SU-DHL-6 (cell line): ENCODE measurements at regions not wholly inside any gene's neighbourhood (a gene's known extent, or its start where the extent isn't known, plus 50 kb on each side); places are given as distances from the start of the nearest gene placed in this dataset.
"Not testable (repeated sequence)": the region's sequence is repeated elsewhere in the genome, so short reads cannot be mapped to it uniquely, and the experiment has no call there.

ENCODE experiments used
- H2AFZ ChIP-seq: fragments of 200-600 bp; sonication (generic); 2 replicates; pipeline ENCODE4 v1.6.1; 2014; ENCODE audit warnings: low read depth, mild to moderate bottlenecking, moderate library complexity, mixed read lengths, antibody characterized with exemption, low read length; ENCODE audit not compliant: severe bottlenecking
- H3F3A ChIP-seq: fragments of 200-600 bp; shearing (Covaris generic); 2 replicates; pipeline ENCODE4 v1.6.0; 2016; ENCODE audit warnings: antibody characterized with exemption, mild to moderate bottlenecking; ENCODE audit not compliant: insufficient read depth
- H3K27ac ChIP-seq: fragments of 200-600 bp; sonication (generic); 2 replicates; pipeline ENCODE4 v1.5.1; 2016; ENCODE audit warnings: low read depth, mild to moderate bottlenecking, low read length, moderate library complexity, mixed read lengths
- H3K27me3 ChIP-seq: fragments of 200-600 bp; sonication (generic), shearing (Covaris generic); 2 replicates; pipeline ENCODE4 v1.6.0; 2014; ENCODE audit warnings: mild to moderate bottlenecking, low read length
- H3K36me3 ChIP-seq: fragments of 200-600 bp; sonication (generic); 2 replicates; pipeline ENCODE4 v1.6.1; 2014; ENCODE audit warnings: mild to moderate bottlenecking, low read length, mixed read lengths
- H3K4me2 ChIP-seq: fragments of 300-600, 200-600 bp; shearing (Covaris generic), sonication (generic); 2 replicates; pipeline ENCODE4 v1.6.0; 2014; ENCODE audit warnings: low read length, low read depth, mild to moderate bottlenecking; ENCODE audit not compliant: poor library complexity, severe bottlenecking
- H3K4me3 ChIP-seq: fragments of 200-600 bp; sonication (generic); 2 replicates; pipeline ENCODE4 v1.5.1; 2014; ENCODE audit warnings: antibody characterized with exemption, low read length, mild to moderate bottlenecking, mixed read lengths; ENCODE audit not compliant: insufficient read depth, poor library complexity, severe bottlenecking
- H3K79me2 ChIP-seq: fragments of 200-600 bp; sonication (generic); 2 replicates; pipeline ENCODE4 v1.6.1; 2014; ENCODE audit warnings: mild to moderate bottlenecking, low read length, moderate library complexity; ENCODE audit not compliant: insufficient read depth
- H3K9ac ChIP-seq: fragments of 200-600 bp; sonication (generic); 2 replicates; pipeline ENCODE4 v1.7.0; 2014; ENCODE audit warnings: mild to moderate bottlenecking, low read length
- H3K9me2 ChIP-seq: fragments of 200-600 bp; sonication (generic); replicated peaks from 2 replicates; pipeline ENCODE4 v1.6.1; 2014; ENCODE audit warnings: low read length; ENCODE audit not compliant: insufficient read depth
- H3K9me3 ChIP-seq: fragments of 200-600 bp; sonication (generic); 2 replicates; pipeline ENCODE4 v1.6.1; 2014; ENCODE audit warnings: low read length, mixed read lengths; ENCODE audit not compliant: insufficient read depth
- H4K20me1 ChIP-seq: fragments of 200-600 bp; sonication (generic); 2 replicates; pipeline ENCODE4 v1.6.1; 2014; ENCODE audit warnings: low read depth, mild to moderate bottlenecking, antibody characterized with exemption, low read length, moderate library complexity, mixed read lengths
- EZH2phosphoT487 ChIP-seq: fragments of 200-600 bp; sonication (generic), shearing (Covaris generic); conservative IDR thresholded peaks from 2 replicates; pipeline ENCODE4 v1.6.1; 2018; ENCODE audit warnings: mild to moderate bottlenecking, antibody characterized with exemption, low read length, moderate library complexity, mixed read lengths
- TF ChIP-seq, protein P1 (sequence below): fragments of 200-600 bp; sonication (generic); IDR thresholded peaks from one replicate; pipeline ENCODE4 v1.5.1; 2017; ENCODE audit warnings: antibody characterized with exemption, mild to moderate bottlenecking, low read length, moderate library complexity; ENCODE audit not compliant: insufficient read depth, poor library complexity, severe bottlenecking

DNA sequence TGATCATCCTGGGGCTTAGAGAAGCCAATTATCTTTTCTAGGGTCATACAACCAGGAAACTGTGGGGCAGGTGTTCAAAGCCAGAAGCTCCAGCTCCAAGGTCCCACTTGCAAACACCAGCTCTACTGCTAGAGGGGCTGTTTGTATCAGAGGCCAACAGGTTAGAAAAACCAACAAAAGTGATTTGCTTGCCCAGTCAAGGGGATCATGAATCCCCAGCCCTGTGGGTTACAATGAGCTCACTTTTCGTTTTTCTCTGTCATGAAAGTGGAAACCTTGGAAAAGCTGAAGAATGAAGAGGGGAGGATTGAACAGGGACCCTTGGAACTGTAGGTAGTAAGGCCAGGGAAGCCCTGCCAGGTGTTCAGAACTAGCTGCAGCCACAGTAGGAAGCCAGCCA is 119.2 kb downstream of the SPP2 start:
- no peak overlapping the region for H3K9ac ChIP-seq
- no peaks in the 10 kb centered on the region for H4K20me1 ChIP-seq
- H2AFZ ChIP-seq = no peak overlapping the region
- H3K4me3 ChIP-seq = no peak overlapping the region
- H3F3A ChIP-seq = no peaks in the 10 kb centered on the region
- H3K79me2 ChIP-seq = no peaks in the 10 kb centered on the region
- H3K27me3 ChIP-seq = no peaks in the 10 kb centered on the region
- no peak for TF ChIP-seq EZH2phosphoT487
- TF ChIP-seq, protein P1, sequence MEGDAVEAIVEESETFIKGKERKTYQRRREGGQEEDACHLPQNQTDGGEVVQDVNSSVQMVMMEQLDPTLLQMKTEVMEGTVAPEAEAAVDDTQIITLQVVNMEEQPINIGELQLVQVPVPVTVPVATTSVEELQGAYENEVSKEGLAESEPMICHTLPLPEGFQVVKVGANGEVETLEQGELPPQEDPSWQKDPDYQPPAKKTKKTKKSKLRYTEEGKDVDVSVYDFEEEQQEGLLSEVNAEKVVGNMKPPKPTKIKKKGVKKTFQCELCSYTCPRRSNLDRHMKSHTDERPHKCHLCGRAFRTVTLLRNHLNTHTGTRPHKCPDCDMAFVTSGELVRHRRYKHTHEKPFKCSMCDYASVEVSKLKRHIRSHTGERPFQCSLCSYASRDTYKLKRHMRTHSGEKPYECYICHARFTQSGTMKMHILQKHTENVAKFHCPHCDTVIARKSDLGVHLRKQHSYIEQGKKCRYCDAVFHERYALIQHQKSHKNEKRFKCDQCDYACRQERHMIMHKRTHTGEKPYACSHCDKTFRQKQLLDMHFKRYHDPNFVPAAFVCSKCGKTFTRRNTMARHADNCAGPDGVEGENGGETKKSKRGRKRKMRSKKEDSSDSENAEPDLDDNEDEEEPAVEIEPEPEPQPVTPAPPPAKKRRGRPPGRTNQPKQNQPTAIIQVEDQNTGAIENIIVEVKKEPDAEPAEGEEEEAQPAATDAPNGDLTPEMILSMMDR = no peak
- no peaks in the 10 kb centered on the region for H3K9me2 ChIP-seq
- H3K9me3 ChIP-seq = no peaks in the 10 kb centered on the region
- no peak overlapping the region for H3K4me2 ChIP-seq
- no peaks in the 10 kb centered on the region for H3K36me3 ChIP-seq
- no peak overlapping the region for H3K27ac ChIP-seq

DNA sequence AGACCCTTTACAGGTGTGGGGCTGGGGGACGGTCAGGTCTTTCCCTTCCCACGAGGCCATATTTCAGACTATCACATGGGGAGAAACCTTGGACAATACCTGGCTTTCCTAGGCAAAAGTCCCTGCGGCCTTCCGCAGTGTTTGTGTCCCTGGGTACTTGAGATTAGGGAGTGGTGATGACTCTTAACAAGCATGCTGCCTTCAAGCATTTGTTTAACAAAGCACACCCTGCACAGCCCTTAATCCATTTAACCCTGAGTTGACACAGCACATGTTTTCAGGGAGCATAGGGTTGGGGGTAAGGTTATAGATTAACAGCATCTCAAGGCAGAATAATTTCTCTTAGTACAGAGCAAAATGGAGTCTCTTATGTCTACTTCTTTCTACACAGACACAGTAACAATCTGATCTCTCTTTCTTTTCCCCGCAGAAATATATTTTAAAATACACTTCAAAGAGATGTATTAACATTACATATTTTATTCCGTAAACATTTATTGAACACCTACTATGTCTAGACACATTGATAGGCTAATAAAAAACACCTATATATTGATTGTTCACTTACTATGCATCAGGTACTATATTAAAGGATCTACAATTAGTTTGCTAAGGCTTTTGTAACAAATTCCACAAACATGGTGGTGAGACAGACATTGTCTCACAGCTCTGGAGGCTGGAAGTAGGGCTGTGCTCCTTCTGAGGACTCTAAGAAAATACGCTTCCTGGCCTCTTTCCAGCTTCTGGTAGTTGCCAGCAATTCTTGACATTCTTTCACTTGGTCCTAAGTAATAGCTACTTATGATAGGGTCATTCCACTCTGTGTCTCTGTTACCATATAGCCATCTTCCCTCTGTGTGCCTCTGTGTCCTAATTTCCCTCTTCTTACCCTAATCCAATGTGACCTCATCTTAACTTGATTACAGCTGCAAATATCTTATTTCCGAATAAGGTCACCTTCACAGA is 118.4 kb downstream of the SPP2 start:
- H3K27me3 ChIP-seq, H3K79me2 ChIP-seq, H3K4me3 ChIP-seq, H4K20me1 ChIP-seq, H3K27ac ChIP-seq, H3K9me3 ChIP-seq, H3K36me3 ChIP-seq, H3F3A ChIP-seq, H3K9me2 ChIP-seq, H3K9ac ChIP-seq, H3K4me2 ChIP-seq, H2AFZ ChIP-seq: not testable (repeated sequence)

DNA sequence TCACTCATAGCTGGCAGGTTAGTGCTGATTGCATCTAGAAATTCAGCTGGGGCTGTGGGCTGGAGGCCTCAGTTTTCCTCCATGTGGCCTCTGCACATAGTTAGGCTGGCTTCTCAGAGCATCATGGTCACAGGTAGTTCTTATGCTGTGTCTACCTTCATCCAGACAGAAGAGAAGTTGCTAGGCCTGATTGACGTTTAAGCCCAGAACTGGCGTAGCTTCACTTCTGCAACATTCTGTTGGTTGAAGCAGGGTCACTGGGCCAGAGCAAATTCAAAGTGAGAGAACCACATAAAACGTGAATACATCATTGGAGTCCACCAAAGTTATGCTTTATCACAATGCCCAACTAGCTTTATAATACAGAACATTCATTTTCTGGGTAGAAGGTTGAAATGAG is 116.0 kb downstream of the SPP2 start:
- Histone ChIP-seq H3K9me2 (no peaks in the 10 kb centered on the region), H3K4me3 (no peak overlapping the region), H3F3A (no peaks in the 10 kb centered on the region), H3K9ac (no peak overlapping the region), H3K4me2 (no peak overlapping the region), H3K27me3 (no peaks in the 10 kb centered on the region), H3K9me3 (no peaks in the 10 kb centered on the region), H3K36me3 (no peaks in the 10 kb centered on the region), H2AFZ (no peak overlapping the region), H3K79me2 (no peaks in the 10 kb centered on the region), H4K20me1 (no peaks in the 10 kb centered on the region), H3K27ac (no peak overlapping the region)
- TF ChIP-seq, protein P1 = no peak
- TF ChIP-seq EZH2phosphoT487 = no peak

DNA sequence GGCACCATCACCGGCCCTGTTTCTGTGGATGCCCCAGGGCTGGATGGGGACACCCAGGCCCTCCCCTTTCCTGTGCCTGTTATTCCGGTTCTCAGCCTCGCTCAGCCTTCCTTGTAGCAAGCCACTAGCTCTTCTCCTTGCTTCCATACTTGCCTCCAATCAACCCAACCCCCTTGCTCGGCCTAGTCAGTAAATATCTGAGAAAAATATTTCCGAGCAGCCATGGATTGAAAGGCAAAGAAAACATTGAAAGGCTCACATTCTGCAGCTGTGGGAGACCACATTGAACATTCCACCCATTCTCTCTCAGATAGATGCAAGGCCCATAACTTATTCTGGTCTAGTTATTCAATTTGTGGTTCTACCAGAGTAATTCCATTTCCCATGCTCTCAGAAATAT is 114.9 kb downstream of the SPP2 start:
- Histone ChIP-seq H3K27me3 (no peaks in the 10 kb centered on the region), H3K4me3 (no peak overlapping the region), H3K9ac (no peak overlapping the region), H3K36me3 (no peaks in the 10 kb centered on the region), H3K27ac (no peak overlapping the region), H2AFZ (no peak overlapping the region), H3F3A (no peaks in the 10 kb centered on the region), H3K9me2 (no peaks in the 10 kb centered on the region), H3K9me3 (no peaks in the 10 kb centered on the region), H3K4me2 (no peak overlapping the region), H4K20me1 (no peaks in the 10 kb centered on the region), H3K79me2 (no peaks in the 10 kb centered on the region)
- TF ChIP-seq EZH2phosphoT487 = no peak
- TF ChIP-seq, protein P1 = no peak
